PFSK-1 (cell line): ENCODE measurements at regions not wholly inside any gene's neighbourhood (a gene's known extent, or its start where the extent isn't known, plus 50 kb on each side); places are given as distances from the start of the nearest gene placed in this dataset.

Experiments
- FOXP2 ChIP-seq: optimal IDR thresholded peaks from 2 replicates; pipeline ENCODE3; 2011; ENCODE audit warnings: borderline replicate concordance, control low read depth, inconsistent platforms; ENCODE audit not compliant: insufficient read depth; ENCODE audit errors: extremely low read length, extremely low read depth
- POLR2AphosphoS5 ChIP-seq: IDR thresholded peaks from 2 replicates; pipeline ENCODE4 v1.6.1; 2012; ENCODE audit warnings: low read depth, mild to moderate bottlenecking, control low read depth, low read length, moderate library complexity
- SIN3A ChIP-seq: IDR thresholded peaks from 2 replicates; pipeline ENCODE4 v1.6.1; 2012; ENCODE audit warnings: mild to moderate bottlenecking, low read length, moderate library complexity, borderline replicate concordance; ENCODE audit not compliant: insufficient read depth
- TAF1 ChIP-seq: IDR thresholded peaks from 2 replicates; pipeline ENCODE4 v1.6.1; 2012; ENCODE audit warnings: low read length, control low read depth, borderline replicate concordance; ENCODE audit not compliant: insufficient read depth
- TF ChIP-seq, protein P1 (sequence below), 2 experiments: IDR thresholded peaks; 2 replicates each; pipeline versions ENCODE4 v1.6.1 to v1.8.0; 2011 to 2012; ENCODE audit warnings: low read depth in 2 of 2, low read length in 2 of 2, control low read depth in 1 of 2, inconsistent platforms in 1 of 2, mild to moderate bottlenecking in 1 of 2, moderate library complexity in 1 of 2; ENCODE audit not compliant: insufficient read depth in 1 of 2

GRCh38 chr11:80596291-80596810, 1155.5 kb upstream of the TENM4 start:
- TF ChIP-seq SIN3A, result no peak
- TF ChIP-seq, protein P1, sequence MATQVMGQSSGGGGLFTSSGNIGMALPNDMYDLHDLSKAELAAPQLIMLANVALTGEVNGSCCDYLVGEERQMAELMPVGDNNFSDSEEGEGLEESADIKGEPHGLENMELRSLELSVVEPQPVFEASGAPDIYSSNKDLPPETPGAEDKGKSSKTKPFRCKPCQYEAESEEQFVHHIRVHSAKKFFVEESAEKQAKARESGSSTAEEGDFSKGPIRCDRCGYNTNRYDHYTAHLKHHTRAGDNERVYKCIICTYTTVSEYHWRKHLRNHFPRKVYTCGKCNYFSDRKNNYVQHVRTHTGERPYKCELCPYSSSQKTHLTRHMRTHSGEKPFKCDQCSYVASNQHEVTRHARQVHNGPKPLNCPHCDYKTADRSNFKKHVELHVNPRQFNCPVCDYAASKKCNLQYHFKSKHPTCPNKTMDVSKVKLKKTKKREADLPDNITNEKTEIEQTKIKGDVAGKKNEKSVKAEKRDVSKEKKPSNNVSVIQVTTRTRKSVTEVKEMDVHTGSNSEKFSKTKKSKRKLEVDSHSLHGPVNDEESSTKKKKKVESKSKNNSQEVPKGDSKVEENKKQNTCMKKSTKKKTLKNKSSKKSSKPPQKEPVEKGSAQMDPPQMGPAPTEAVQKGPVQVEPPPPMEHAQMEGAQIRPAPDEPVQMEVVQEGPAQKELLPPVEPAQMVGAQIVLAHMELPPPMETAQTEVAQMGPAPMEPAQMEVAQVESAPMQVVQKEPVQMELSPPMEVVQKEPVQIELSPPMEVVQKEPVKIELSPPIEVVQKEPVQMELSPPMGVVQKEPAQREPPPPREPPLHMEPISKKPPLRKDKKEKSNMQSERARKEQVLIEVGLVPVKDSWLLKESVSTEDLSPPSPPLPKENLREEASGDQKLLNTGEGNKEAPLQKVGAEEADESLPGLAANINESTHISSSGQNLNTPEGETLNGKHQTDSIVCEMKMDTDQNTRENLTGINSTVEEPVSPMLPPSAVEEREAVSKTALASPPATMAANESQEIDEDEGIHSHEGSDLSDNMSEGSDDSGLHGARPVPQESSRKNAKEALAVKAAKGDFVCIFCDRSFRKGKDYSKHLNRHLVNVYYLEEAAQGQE (IDR thresholded peaks at IDR 0.05; ENCODE audit: insufficient read depth in 1 of 2, low read depth in 2 of 2, low read length in 2 of 2), result no peak
- no peak for TF ChIP-seq FOXP2
- no peak for TF ChIP-seq POLR2AphosphoS5
- TF ChIP-seq TAF1, result no peak

DNA sequence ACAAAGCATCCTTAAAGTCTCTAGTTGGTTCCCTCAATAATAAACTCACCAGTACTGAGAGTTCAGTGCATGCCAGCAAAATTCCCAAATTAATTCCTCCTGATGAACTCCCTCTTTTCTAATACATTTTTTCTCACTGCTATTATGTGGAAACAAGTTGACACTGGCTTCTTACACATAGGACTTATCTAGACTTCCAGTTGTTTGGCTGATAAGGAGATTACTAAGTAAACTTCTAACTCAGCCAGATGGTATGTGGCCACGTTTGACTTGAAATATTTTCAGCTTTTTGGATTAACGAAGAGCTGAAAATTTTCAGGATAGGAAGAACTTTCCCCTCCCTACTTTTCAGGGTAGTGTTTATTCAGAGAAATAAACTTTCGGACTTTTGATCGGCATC, 1154.2 kb upstream of the TENM4 start:
- no peak for TF ChIP-seq TAF1
- no peak for TF ChIP-seq FOXP2

DNA sequence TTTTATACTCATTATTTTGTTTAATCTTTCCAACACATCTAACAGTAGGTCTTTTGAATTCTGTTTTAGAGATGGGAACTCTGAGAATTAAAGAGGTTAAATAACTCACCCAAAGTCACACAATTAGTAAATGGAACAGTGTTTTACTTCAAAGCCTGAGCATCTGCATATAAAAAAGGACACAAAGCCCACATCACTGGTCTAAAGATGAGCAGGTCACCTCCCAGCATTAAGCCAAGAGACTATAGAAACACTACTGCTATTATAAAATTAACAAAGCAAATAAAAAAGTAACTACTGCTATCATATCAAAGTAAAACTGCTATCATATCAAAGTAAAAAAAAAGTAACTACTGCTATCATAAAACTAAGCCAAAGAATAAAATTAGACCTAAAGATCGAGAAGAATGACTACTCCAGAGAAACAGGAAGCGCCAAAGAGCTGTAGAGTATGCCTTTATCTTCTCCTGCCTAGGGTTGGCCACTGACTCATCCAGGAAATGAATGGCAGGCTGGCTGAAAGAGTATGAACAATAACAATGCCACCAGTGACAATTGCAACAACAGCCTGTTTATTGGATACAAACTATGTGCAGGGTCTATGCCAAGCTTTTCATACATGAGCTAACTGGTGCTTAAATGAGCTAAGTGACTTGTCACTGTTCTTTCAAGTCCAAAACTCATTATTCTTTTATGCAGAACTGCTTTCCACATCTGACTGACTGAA, 1153.0 kb upstream of the TENM4 start:
- TF ChIP-seq SIN3A, result no peak
- TF ChIP-seq FOXP2, result no peak

- TF ChIP-seq TAF1 (no peak), FOXP2 (no peak), POLR2AphosphoS5 (no peak), SIN3A (no peak)
- TF ChIP-seq, protein P1 (IDR thresholded peaks at IDR 0.05; ENCODE audit: insufficient read depth in 1 of 2, low read depth in 2 of 2, low read length in 2 of 2), result no peak
Observed at GRCh38 chr11:80592546-80592945, 1151.7 kb upstream of the TENM4 start.

GRCh38 chr11:80587906-80588305, 1147.1 kb upstream of the TENM4 start:
- no peak for TF ChIP-seq POLR2AphosphoS5
- TF ChIP-seq FOXP2, result no peak
- TF ChIP-seq SIN3A, result no peak
- TF ChIP-seq, protein P1 (IDR thresholded peaks at IDR 0.05; ENCODE audit: insufficient read depth in 1 of 2, low read depth in 2 of 2, low read length in 2 of 2), result no peak
- TF ChIP-seq TAF1, result no peak

DNA sequence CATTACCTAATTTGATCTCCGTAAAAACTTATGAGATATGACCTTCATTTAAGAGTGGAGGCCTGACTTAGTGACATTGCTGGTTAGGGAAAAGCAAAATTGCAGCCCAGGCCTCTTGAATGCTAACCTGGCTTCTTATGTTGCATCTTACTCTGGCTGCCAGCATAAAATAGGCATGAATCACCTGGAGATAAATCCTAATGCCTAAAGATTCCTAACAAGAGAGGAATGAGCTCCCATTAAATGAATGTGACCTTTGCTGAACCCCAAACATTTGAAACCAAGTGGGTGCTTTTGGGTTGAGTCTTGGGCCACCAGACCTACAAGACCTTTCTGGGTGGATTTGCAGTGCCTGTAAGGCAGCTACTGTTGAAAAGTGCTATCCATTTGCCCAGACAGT, 1145.6 kb upstream of the TENM4 start:
- TF ChIP-seq TAF1, result no peak
- no peak for TF ChIP-seq FOXP2
- TF ChIP-seq, protein P1 (IDR thresholded peaks at IDR 0.05; ENCODE audit: insufficient read depth in 1 of 2, low read depth in 2 of 2, low read length in 2 of 2), result no peak
- no peak for TF ChIP-seq SIN3A
- TF ChIP-seq POLR2AphosphoS5, result no peak
